OCI-LY1 (cell line): ENCODE measurements at regions not wholly inside any gene's neighbourhood (a gene's known extent, or its start where the extent isn't known, plus 50 kb on each side); places are given as distances from the start of the nearest gene placed in this dataset.
"Not testable (repeated sequence)": the region's sequence is repeated elsewhere in the genome, so short reads cannot be mapped to it uniquely, and the experiment has no call there.

ENCODE experiments used
- H2AFZ ChIP-seq: fragments of 200-600 bp; sonication (generic), shearing (Covaris generic); 2 replicates; pipeline ENCODE4 v1.6.0; 2014; ENCODE audit warnings: antibody characterized with exemption, mild to moderate bottlenecking, low read length
- H3F3A ChIP-seq: fragments of 200-600 bp; sonication (generic), shearing (Covaris generic); 2 replicates; pipeline ENCODE4 v1.6.0; 2014; ENCODE audit warnings: mild to moderate bottlenecking, antibody characterized with exemption, low read length, moderate library complexity; ENCODE audit not compliant: insufficient read depth
- H3K27ac ChIP-seq: fragments of 200-600 bp; sonication (generic); 2 replicates; pipeline ENCODE4 v1.5.1; 2014; ENCODE audit warnings: low read length, mixed run types, mild to moderate bottlenecking, low read depth; ENCODE audit not compliant: poor library complexity, severe bottlenecking
- H3K27me3 ChIP-seq: fragments of 200-600 bp; sonication (generic); 2 replicates; pipeline ENCODE4 v1.6.0; 2014; ENCODE audit warnings: antibody characterized with exemption, mild to moderate bottlenecking, low read length, moderate library complexity; ENCODE audit not compliant: insufficient read depth
- H3K36me3 ChIP-seq: fragments of 200-600 bp; sonication (generic); 2 replicates; pipeline ENCODE4 v1.6.1; 2014; ENCODE audit warnings: mild to moderate bottlenecking, antibody characterized with exemption, low read length, moderate library complexity, mixed read lengths; ENCODE audit not compliant: insufficient read depth
- H3K4me1 ChIP-seq: fragments of 200-600 bp; sonication (generic); 2 replicates; pipeline ENCODE4 v1.5.1; 2014; ENCODE audit warnings: mild to moderate bottlenecking, low read length, moderate library complexity; ENCODE audit not compliant: insufficient read depth, severe bottlenecking
- H3K4me2 ChIP-seq: fragments of 200-600 bp; sonication (generic), shearing (Covaris generic); 2 replicates; pipeline ENCODE4 v1.6.1; 2014; ENCODE audit warnings: low read length
- H3K4me3 ChIP-seq: fragments of 200-600 bp; sonication (generic); 2 replicates; pipeline ENCODE4 v1.5.1; 2014; ENCODE audit warnings: low read length, low read depth, mild to moderate bottlenecking, mixed read lengths; ENCODE audit not compliant: poor library complexity, severe bottlenecking
- H3K79me2 ChIP-seq: fragments of 200-600 bp; shearing (Covaris generic); 2 replicates; pipeline ENCODE4 v1.6.1; 2016; ENCODE audit warnings: mixed run types, low read length, mixed read lengths; ENCODE audit not compliant: insufficient read depth
- H3K9ac ChIP-seq: fragments of 200-600 bp; sonication (generic), shearing (Covaris generic); 2 replicates; pipeline ENCODE4 v1.6.1; 2014; ENCODE audit warnings: mild to moderate bottlenecking, low read length, mixed read lengths
- H3K9me2 ChIP-seq: fragments of 200-600 bp; sonication (generic), shearing (Covaris generic); 2 replicates; pipeline ENCODE4 v1.6.1; 2014; ENCODE audit warnings: low read depth, mild to moderate bottlenecking, low read length, mixed read lengths
- H3K9me3 ChIP-seq: fragments of 200-600 bp; shearing (Covaris generic); 2 replicates; pipeline ENCODE4 v1.6.1; 2014; ENCODE audit warnings: low read length, mixed read lengths
- H4K20me1 ChIP-seq: fragments of 200-600 bp; sonication (generic), shearing (Covaris generic); 2 replicates; pipeline ENCODE4 v1.6.0; 2016; ENCODE audit warnings: mild to moderate bottlenecking, low read length; ENCODE audit not compliant: insufficient read depth
- CTCF ChIP-seq: fragments of 200-600 bp; sonication (generic), shearing (Covaris generic); IDR thresholded peaks from 2 replicates; pipeline ENCODE4 v1.5.1; 2017; ENCODE audit warnings: mild to moderate bottlenecking, antibody characterized with exemption, low read length, moderate library complexity, mixed read lengths
- EZH2 ChIP-seq: fragments of 200-600 bp; sonication (generic), shearing (Covaris generic); IDR thresholded peaks from 2 replicates; pipeline ENCODE4 v1.8.0; 2017; ENCODE audit warnings: borderline replicate concordance, mixed run types, mild to moderate bottlenecking, antibody characterized with exemption, low read length, moderate library complexity, mixed read lengths

- H3K9ac ChIP-seq: no peak overlapping the region
- H3K4me2 ChIP-seq: no peak overlapping the region
- TF ChIP-seq EZH2 (no peak), CTCF (no peak)
- H3K27me3 ChIP-seq: no peaks in the 10 kb centered on the region
- H3F3A ChIP-seq: no peaks in the 10 kb centered on the region
- no peak overlapping the region for H3K27ac ChIP-seq
- no peaks in the 10 kb centered on the region for H3K4me1 ChIP-seq
- no peaks in the 10 kb centered on the region for H3K79me2 ChIP-seq
- H3K9me2 ChIP-seq: no peaks in the 10 kb centered on the region
- no peak overlapping the region for H3K4me3 ChIP-seq
- no peaks in the 10 kb centered on the region for H3K36me3 ChIP-seq
- no peak overlapping the region for H2AFZ ChIP-seq
- H4K20me1 ChIP-seq: no peaks in the 10 kb centered on the region
- no peaks in the 10 kb centered on the region for H3K9me3 ChIP-seq
Measured at GRCh38 chr12:71268598-71269280, 110.9 kb upstream of the TSPAN8 start.

GRCh38 chr12:71266606-71267005 is 108.8 kb upstream of the TSPAN8 start:
- Histone ChIP-seq H3K4me2 (no peak overlapping the region), H3K27me3 (no peaks in the 10 kb centered on the region), H3K36me3 (no peaks in the 10 kb centered on the region), H3K79me2 (no peaks in the 10 kb centered on the region), H2AFZ (no peak overlapping the region), H3K4me1 (no peaks in the 10 kb centered on the region), H3F3A (no peaks in the 10 kb centered on the region), H3K9ac (no peak overlapping the region), H3K9me2 (no peaks in the 10 kb centered on the region), H3K4me3 (no peak overlapping the region), H3K27ac (no peak overlapping the region), H4K20me1 (no peaks in the 10 kb centered on the region), H3K9me3 (no peaks in the 10 kb centered on the region)
- TF ChIP-seq EZH2: no peak
- no peak for TF ChIP-seq CTCF

GRCh38 chr12:71265731-71266130 is 107.9 kb upstream of the TSPAN8 start:
- H3K4me2 ChIP-seq, H3K79me2 ChIP-seq, H3K27ac ChIP-seq, H3F3A ChIP-seq, H3K9me3 ChIP-seq, H3K9me2 ChIP-seq, H4K20me1 ChIP-seq, H3K9ac ChIP-seq, H3K4me1 ChIP-seq, H2AFZ ChIP-seq, H3K36me3 ChIP-seq, H3K4me3 ChIP-seq, H3K27me3 ChIP-seq: not testable (repeated sequence)

- no peak for TF ChIP-seq EZH2
- TF ChIP-seq CTCF: no peak
- Histone ChIP-seq H3K4me1 (no peaks in the 10 kb centered on the region), H3F3A (no peaks in the 10 kb centered on the region), H3K9me3 (no peaks in the 10 kb centered on the region), H3K27ac (no peak overlapping the region), H2AFZ (no peak overlapping the region), H3K4me2 (no peak overlapping the region), H3K9ac (no peak overlapping the region), H3K4me3 (no peak overlapping the region), H4K20me1 (no peaks in the 10 kb centered on the region), H3K27me3 (no peaks in the 10 kb centered on the region), H3K36me3 (no peaks in the 10 kb centered on the region), H3K9me2 (no peaks in the 10 kb centered on the region), H3K79me2 (no peaks in the 10 kb centered on the region)
Measured at GRCh38 chr12:71262466-71262865, 104.7 kb upstream of the TSPAN8 start.
